ENCODE measurements at regions not wholly inside any gene's neighbourhood (a gene's known extent, or its start where the extent isn't known, plus 50 kb on each side); places are given as distances from the start of the nearest gene placed in this dataset.

DNA sequence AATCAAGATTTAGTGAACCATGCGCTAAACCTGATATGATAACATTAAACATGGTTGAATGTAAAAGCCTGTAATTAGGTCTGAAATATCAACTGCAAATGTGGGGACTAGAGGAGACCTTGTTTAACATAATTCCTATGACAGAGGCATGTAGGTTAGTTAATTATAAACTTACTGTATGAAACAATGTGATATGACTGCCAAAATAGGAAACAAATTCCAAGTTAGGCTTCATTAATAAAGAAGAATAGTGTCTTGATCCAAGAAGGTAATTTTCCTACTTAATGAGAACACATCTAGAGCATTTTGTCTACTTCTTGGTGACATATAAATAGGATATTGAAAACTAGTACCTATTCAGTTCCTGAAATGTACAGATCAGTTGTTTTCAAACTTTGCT lies 136.2 kb upstream of the TARS1 start:
- Histone ChIP-seq H3K4me3 (no peak overlapping the region), H3K4me1 (peaks cover 11% of the 10 kb centered on the region), H3K36me3 (ENCODE audit: insufficient read depth in 1 of 2, low read depth in 1 of 2) (no peaks in the 10 kb centered on the region), H3K27ac (no peak overlapping the region), H3K27me3 (ENCODE audit: insufficient read depth in 3 of 3, low read length in 2 of 3) (no peaks in the 10 kb centered on the region), H3K9me3 (no peaks in the 10 kb centered on the region)
- intact Hi-C loops (cut with DNase I): no loop called here
- TF ChIP-seq, protein P1, sequence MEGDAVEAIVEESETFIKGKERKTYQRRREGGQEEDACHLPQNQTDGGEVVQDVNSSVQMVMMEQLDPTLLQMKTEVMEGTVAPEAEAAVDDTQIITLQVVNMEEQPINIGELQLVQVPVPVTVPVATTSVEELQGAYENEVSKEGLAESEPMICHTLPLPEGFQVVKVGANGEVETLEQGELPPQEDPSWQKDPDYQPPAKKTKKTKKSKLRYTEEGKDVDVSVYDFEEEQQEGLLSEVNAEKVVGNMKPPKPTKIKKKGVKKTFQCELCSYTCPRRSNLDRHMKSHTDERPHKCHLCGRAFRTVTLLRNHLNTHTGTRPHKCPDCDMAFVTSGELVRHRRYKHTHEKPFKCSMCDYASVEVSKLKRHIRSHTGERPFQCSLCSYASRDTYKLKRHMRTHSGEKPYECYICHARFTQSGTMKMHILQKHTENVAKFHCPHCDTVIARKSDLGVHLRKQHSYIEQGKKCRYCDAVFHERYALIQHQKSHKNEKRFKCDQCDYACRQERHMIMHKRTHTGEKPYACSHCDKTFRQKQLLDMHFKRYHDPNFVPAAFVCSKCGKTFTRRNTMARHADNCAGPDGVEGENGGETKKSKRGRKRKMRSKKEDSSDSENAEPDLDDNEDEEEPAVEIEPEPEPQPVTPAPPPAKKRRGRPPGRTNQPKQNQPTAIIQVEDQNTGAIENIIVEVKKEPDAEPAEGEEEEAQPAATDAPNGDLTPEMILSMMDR (IDR thresholded peaks at IDR 0.05): no peak
- 98 to 100% (median 99%) methylated on average over 1 of the region's 1 CpG for WGBS, 3 donors
- DNase-seq: no peak
- no peak for ATAC-seq

DNA sequence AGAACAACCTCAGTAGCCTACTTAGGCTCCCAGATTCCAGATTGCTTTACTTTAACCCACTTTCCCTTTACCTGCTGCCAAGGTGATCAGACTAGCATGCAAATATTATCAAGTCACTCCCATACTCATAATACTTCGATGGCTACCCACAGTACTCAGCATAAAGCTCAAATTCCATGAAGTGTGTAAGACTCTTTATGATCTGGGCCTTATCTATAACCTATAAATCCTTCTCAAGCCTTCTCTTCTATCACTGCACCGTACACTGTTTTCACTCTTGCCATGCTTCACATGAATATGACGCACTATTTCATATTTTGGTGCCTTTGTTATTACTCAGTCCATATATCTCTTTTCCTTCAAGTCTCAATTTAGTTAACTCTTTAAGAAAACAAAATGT lies 135.2 kb upstream of the TARS1 start:
- intact Hi-C loops (cut with DNase I): no loop called here
- no peaks in the 10 kb centered on the region for H3K27me3 ChIP-seq (ENCODE audit: insufficient read depth in 3 of 3, low read length in 2 of 3)
- DNase-seq (no peak), ATAC-seq (no peak)
- peaks cover 3% of the 10 kb centered on the region for H3K4me1 ChIP-seq
- no peak overlapping the region for H3K4me3 ChIP-seq
- 82 to 83% (median 82%) methylated on average over 3 of the region's 3 CpGs for WGBS, 3 donors
- H3K36me3 ChIP-seq (ENCODE audit: insufficient read depth in 1 of 2, low read depth in 1 of 2): no peaks in the 10 kb centered on the region
- TF ChIP-seq, protein P1 (IDR thresholded peaks at IDR 0.05): no peak
- H3K27ac ChIP-seq: no peak overlapping the region
- H3K9me3 ChIP-seq: no peaks in the 10 kb centered on the region

DNA sequence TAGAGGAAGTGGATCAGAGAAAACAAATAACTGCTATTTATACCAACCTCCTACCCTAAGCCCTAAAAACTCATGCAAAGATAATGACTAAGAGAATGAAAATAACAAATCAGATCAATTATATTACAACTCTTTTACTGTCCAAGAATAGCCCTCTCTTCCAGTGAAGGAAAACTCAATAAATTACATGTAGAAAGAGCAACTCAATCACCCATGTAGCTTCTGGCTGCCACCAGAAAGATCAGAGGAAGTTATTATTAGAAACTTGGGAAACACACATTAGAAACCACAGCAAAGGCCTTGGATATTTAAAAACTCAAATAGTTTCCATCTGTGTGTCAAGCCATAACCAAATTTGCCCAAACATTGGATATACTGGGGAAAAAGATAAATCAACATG lies 134.0 kb upstream of the TARS1 start:
- intact Hi-C loops (cut with DNase I): no loop called here
- no peaks in the 10 kb centered on the region for H3K36me3 ChIP-seq (ENCODE audit: insufficient read depth in 1 of 2, low read depth in 1 of 2)
- ATAC-seq (no peak), DNase-seq (no peak)
- TF ChIP-seq, protein P1 (IDR thresholded peaks at IDR 0.05): no peak
- no peaks in the 10 kb centered on the region for H3K9me3 ChIP-seq
- no peak overlapping the region for H3K27ac ChIP-seq
- H3K4me3 ChIP-seq: no peak overlapping the region
- H3K27me3 ChIP-seq (ENCODE audit: insufficient read depth in 3 of 3, low read length in 2 of 3): no peaks in the 10 kb centered on the region
- H3K4me1 ChIP-seq: peaks cover 3% of the 10 kb centered on the region

DNA sequence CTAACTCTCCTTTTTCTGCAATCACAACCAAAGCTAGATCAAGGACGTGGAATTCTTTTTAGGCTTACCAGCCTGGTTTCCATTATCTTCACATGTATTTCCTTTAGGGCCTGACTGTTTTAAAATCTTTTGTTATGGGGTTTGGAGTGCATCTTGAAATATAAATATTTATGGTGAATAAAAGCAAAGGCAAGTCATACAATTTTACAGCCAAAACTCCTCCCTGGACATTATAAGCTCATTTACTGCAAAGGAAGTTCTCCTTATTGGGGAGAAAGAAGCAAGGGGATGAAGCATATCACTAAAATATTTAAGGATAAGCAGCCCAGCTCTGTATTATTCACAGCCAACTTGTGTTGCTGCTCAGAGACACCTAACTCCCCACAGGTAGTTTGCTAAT lies 132.2 kb upstream of the TARS1 start:
- H3K9me3 ChIP-seq: no peaks in the 10 kb centered on the region
- DNase-seq (no peak), ATAC-seq (no peak)
- intact Hi-C loops (cut with DNase I): no loop called here
- TF ChIP-seq, protein P1 (IDR thresholded peaks at IDR 0.05): no peak
- no peaks in the 10 kb centered on the region for H3K27me3 ChIP-seq (ENCODE audit: insufficient read depth in 3 of 3, low read length in 2 of 3)
- WGBS, 3 donors: 80 to 92% (median 90%) methylated on average over 1 of the region's 1 CpG
- H3K27ac ChIP-seq: no peak overlapping the region
- H3K36me3 ChIP-seq (ENCODE audit: insufficient read depth in 1 of 2, low read depth in 1 of 2): no peaks in the 10 kb centered on the region
- H3K4me3 ChIP-seq: no peak overlapping the region
- peaks cover 3% of the 10 kb centered on the region for H3K4me1 ChIP-seq

DNA sequence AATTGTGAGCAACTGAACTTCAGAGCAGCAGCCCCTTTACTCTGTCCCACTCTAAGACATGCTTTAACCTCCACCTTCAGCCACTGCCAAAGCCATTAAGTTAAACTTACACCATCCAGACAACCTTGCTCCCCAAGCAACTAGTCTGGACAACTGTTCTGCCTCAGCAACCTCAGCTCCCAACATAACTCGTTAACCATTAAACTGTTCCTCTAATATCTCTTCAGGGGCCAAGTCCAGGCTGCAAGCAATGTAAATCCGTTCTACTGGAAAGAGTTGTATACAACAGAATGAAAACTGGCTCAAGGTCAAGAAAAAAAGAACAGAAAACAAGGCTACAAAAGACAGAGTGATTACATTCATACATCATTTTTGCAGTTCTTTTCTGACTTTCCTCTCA lies 131.7 kb upstream of the TARS1 start:
- Histone ChIP-seq H3K4me1 (peaks cover 3% of the 10 kb centered on the region), H3K9me3 (no peaks in the 10 kb centered on the region), H3K27ac (no peak overlapping the region), H3K4me3 (no peak overlapping the region), H3K27me3 (ENCODE audit: insufficient read depth in 3 of 3, low read length in 2 of 3) (no peaks in the 10 kb centered on the region), H3K36me3 (ENCODE audit: insufficient read depth in 1 of 2, low read depth in 1 of 2) (no peaks in the 10 kb centered on the region)
- WGBS, 3 donors: 51 to 66% (median 63%) methylated on average over 2 of the region's 2 CpGs
- TF ChIP-seq, protein P1 (IDR thresholded peaks at IDR 0.05): no peak
- DNase-seq: no peak
- ATAC-seq: no peak
- intact Hi-C loops (cut with DNase I): no loop called here
